MCF 10A (cell line): ENCODE measurements at regions not wholly inside any gene's neighbourhood (a gene's known extent, or its start where the extent isn't known, plus 50 kb on each side); places are given as distances from the start of the nearest gene placed in this dataset.

Experiments used
- BruUV-seq: library from RNA; stranded (reverse); fragments of 400-500 nt; replicated peaks from 2 replicates; lab custom pipeline; 2021; lab: Mats Ljungman, UMichigan
- CTCF ChIA-PET: fragments of 300-600 bp; sonication (Branson Sonifier 250); formaldehyde crosslinking; extraction: SDS; loops from one replicate; lab custom pipeline; 2021; ENCODE audit warnings: antibody characterized with exemption, inconsistent platforms; lab: Yijun Ruan, JAX
- POLR2A ChIA-PET: fragments of 300-600, 350-650 bp; sonication (Branson Sonifier 250); formaldehyde crosslinking; extraction: SDS; loops from one replicate; lab custom pipeline; 2020; ENCODE audit warnings: antibody characterized with exemption, inconsistent platforms; lab: Yijun Ruan, JAX
- DNase-seq: peaks from one replicate; pipeline ENCODE4 v3.0.0-alpha.2; 2018; ENCODE audit not compliant: unreplicated experiment
- H3K27ac Mint-ChIP-seq: one replicate; pipeline ENCODE4 v1.8.0; 2022; ENCODE audit warnings: mild to moderate bottlenecking, low read depth, mixed read lengths; ENCODE audit not compliant: unreplicated experiment
- H3K27me3 Mint-ChIP-seq: one replicate; pipeline ENCODE4 v1.8.0; 2022; ENCODE audit warnings: mixed read lengths; ENCODE audit not compliant: insufficient read depth, unreplicated experiment
- H3K36me3 Mint-ChIP-seq: one replicate; pipeline ENCODE4 v1.8.0; 2022; ENCODE audit warnings: mild to moderate bottlenecking, moderate library complexity, mixed read lengths; ENCODE audit not compliant: insufficient read depth, unreplicated experiment
- H3K4me1 Mint-ChIP-seq: one replicate; pipeline ENCODE4 v1.8.0; 2022; ENCODE audit warnings: mixed read lengths; ENCODE audit not compliant: insufficient read depth, unreplicated experiment
- H3K4me3 Mint-ChIP-seq: one replicate; pipeline ENCODE4 v1.8.0; 2022; ENCODE audit warnings: mild to moderate bottlenecking, moderate library complexity, mixed read lengths; ENCODE audit not compliant: unreplicated experiment
- H3K9me3 Mint-ChIP-seq: one replicate; pipeline ENCODE4 v1.8.0; 2022; ENCODE audit warnings: mixed read lengths; ENCODE audit not compliant: unreplicated experiment
- CTCF ChIP-seq: fragments of 200-600 bp; IDR thresholded peaks from one replicate; pipeline ENCODE4 v1.8.0; 2022; ENCODE audit warnings: antibody characterized with exemption, mild to moderate bottlenecking; ENCODE audit not compliant: unreplicated experiment
- intact Hi-C: fragments of 100-400 bp; cut with micrococcal nuclease; formaldehyde crosslinking; loops from 2 replicates; pipeline ENCODE4 v1.14.1; 2022

- BruUV-seq, result no TSS peak
- no peak for TF ChIP-seq CTCF
- DNase-seq, result no peak
- Mint-ChIP-seq H3K4me3 (no peak overlapping the region), H3K27ac (no peak overlapping the region), H3K4me1 (no peaks in the 10 kb centered on the region), H3K9me3 (no peaks in the 10 kb centered on the region), H3K27me3 (no peaks in the 10 kb centered on the region), H3K36me3 (no peaks in the 10 kb centered on the region)
- CTCF ChIA-PET, result interaction anchor here (0.7 kb wide), 1 partner anchor 775 kb away, joined by 3 read pairs; no protein-coding TSS in a partner anchor
- POLR2A ChIA-PET, result interaction anchor here (0.6 kb wide), 1 partner anchor 53 kb away, joined by 3 read pairs; no protein-coding TSS in a partner anchor
- intact Hi-C loops, result no loop called here
Observed at GRCh38 chr13:79802389-79803085, 321.6 kb downstream of the NDFIP2 start.

- no peak for DNase-seq
- no peaks in the 10 kb centered on the region for H3K27me3 Mint-ChIP-seq
- no peak for TF ChIP-seq CTCF
- H3K4me3 Mint-ChIP-seq, result no peak overlapping the region
- CTCF ChIA-PET, result interaction anchor here (0.6 to 1.0 kb wide), 3 partner anchors 26 to 564 kb away, joined by 3 to 5 read pairs (median 3); no protein-coding TSS in a partner anchor
- BruUV-seq, result no TSS peak
- intact Hi-C loops, result no loop called here
- H3K9me3 Mint-ChIP-seq, result no peaks in the 10 kb centered on the region
- no peaks in the 10 kb centered on the region for H3K4me1 Mint-ChIP-seq
- POLR2A ChIA-PET, result interaction anchor here (1.7 kb wide), 1 partner anchor 541 kb away, joined by 4 read pairs; no protein-coding TSS in a partner anchor
- H3K27ac Mint-ChIP-seq, result no peak overlapping the region
- H3K36me3 Mint-ChIP-seq, result no peaks in the 10 kb centered on the region
Observed at GRCh38 chr13:79799059-79799867, 318.3 kb downstream of the NDFIP2 start.

DNA sequence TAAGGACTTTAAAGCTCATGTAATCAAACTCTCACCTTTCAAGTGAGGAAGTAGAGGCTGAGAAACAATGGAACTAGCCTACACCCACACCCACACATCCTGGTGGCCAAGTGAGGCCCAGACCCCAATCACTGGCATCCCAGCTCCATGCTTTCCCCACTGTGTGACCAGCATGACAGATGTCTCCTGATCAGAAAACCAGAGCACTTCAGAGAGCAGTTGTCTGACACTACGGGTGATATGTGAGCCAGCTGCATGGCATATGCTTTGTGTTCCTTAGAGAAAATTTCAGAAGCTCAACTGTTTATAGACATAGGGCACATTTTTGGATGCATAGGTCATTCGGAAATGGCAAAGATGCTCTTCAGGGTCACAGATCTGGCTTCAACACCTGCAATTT is 315.2 kb downstream of the NDFIP2 start:
- CTCF ChIA-PET, result no interaction called here
- TF ChIP-seq CTCF, result no peak
- POLR2A ChIA-PET, result no interaction called here
- intact Hi-C loops, result no loop called here
- DNase-seq, result no peak
- no TSS peak for BruUV-seq
- no peaks in the 10 kb centered on the region for H3K9me3 Mint-ChIP-seq
- peaks cover 11% of the 10 kb centered on the region for H3K4me1 Mint-ChIP-seq
- H3K36me3 Mint-ChIP-seq, result no peaks in the 10 kb centered on the region
- H3K27ac Mint-ChIP-seq, result no peak overlapping the region
- no peak overlapping the region for H3K4me3 Mint-ChIP-seq
- no peaks in the 10 kb centered on the region for H3K27me3 Mint-ChIP-seq

DNA sequence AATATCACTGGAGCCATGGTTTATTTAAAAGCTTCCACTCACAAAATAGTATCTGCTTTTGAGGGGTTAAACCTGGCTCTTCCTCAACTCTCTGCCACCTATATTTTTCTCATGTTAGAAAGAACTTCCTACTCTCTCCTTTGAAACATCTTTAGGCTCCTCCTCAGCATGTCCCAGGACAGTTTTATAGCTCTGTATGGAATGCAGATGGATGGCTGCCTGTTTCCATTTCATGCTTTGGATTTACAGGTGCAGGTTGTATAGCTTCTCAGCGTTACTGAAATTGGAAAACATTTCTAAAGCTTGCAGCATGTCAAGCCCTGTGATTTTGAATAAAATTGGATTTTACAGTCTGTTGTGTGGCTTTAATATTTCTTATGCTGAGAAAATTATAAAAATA is 314.0 kb downstream of the NDFIP2 start:
- no peak for TF ChIP-seq CTCF
- Mint-ChIP-seq H3K36me3 (no peaks in the 10 kb centered on the region), H3K27ac (no peak overlapping the region), H3K27me3 (no peaks in the 10 kb centered on the region), H3K4me1 (peaks cover 11% of the 10 kb centered on the region), H3K4me3 (no peak overlapping the region), H3K9me3 (peaks cover 3% of the 10 kb centered on the region)
- BruUV-seq, result no TSS peak
- no peak for DNase-seq
- POLR2A ChIA-PET, result no interaction called here
- intact Hi-C loops, result no loop called here
- CTCF ChIA-PET, result no interaction called here
